GM12878 (cell line): ENCODE measurements at regions not wholly inside any gene's neighbourhood (a gene's known extent, or its start where the extent isn't known, plus 50 kb on each side); places are given as distances from the start of the nearest gene placed in this dataset.

Experiments used
- ATAC-seq: fragments of 200-7000 bp; cut with Tn5 transposase; 3 replicates; pipeline ENCODE4 v1.9.1; 2020; ENCODE audit warnings: mild to moderate bottlenecking, moderate library complexity
- BruUV-seq: library from RNA; stranded (reverse); fragments of 400-500 nt; replicated peaks from 2 replicates; lab custom pipeline; 2021; lab: Mats Ljungman, UMichigan
- CTCF ChIA-PET: fragments of 300-600 bp; sonication (Branson Sonifier 250); formaldehyde crosslinking; extraction: SDS; loops from one replicate; lab custom pipeline; 2021; ENCODE audit warnings: inconsistent platforms; lab: Yijun Ruan, JAX
- POLR2A ChIA-PET: fragments of 350-600 bp; formaldehyde crosslinking; extraction: SDS; loops from one replicate; lab custom pipeline; 2021; ENCODE audit warnings: inconsistent platforms; lab: Charles Lee
- RAD21 ChIA-PET: fragments of 300-600 bp; sonication (Branson Sonifier 250); formaldehyde crosslinking; loops from one replicate; lab custom pipeline; 2023; ENCODE audit warnings: antibody characterized with exemption; ENCODE audit not compliant: unreplicated experiment; lab: Charles Lee
- SMC1A ChIA-PET: fragments of 300-600 bp; sonication (Branson Sonifier 250); formaldehyde crosslinking; loops from one replicate; lab custom pipeline; 2023; ENCODE audit not compliant: unreplicated experiment, uncharacterized antibody; lab: Charles Lee
- DNase-seq: peaks from one replicate; pipeline ENCODE4 v3.0.0-alpha.2; 2011; ENCODE audit warnings: low read depth, low spot score
- FAIRE-seq: peaks from 3 replicates; lab custom pipeline; 2011; peaks lifted over from hg19 to GRCh38; lab: Jason Lieb, UNC
- H2AFZ ChIP-seq: 2 replicates; pipeline ENCODE4 v1.6.0; 2011; ENCODE audit warnings: low read depth, low read length, control low read depth; ENCODE audit not compliant: control insufficient read depth
- H3K27ac ChIP-seq: 2 replicates; pipeline ENCODE4 v1.5.1; 2011; ENCODE audit warnings: control low read depth; ENCODE audit not compliant: control insufficient read depth, insufficient read depth
- H3K27me3 ChIP-seq, 2 experiments: replicated peaks in 1 of 2; 2 replicates each; pipeline versions ENCODE4 v1.6.0 to v1.6.1; 2011; ENCODE audit warnings: low read length in 1 of 2; ENCODE audit not compliant: control insufficient read depth in 2 of 2, insufficient read depth in 2 of 2
- H3K36me3 ChIP-seq, 2 experiments: 2 replicates each; pipeline ENCODE4 v1.5.1; 2011; ENCODE audit warnings: low read length in 1 of 2; ENCODE audit not compliant: control insufficient read depth in 2 of 2, insufficient read depth in 2 of 2
- H3K4me1 ChIP-seq: 2 replicates; pipeline ENCODE4 v1.6.1; 2011; ENCODE audit warnings: mild to moderate bottlenecking, low read length, moderate library complexity, mixed read lengths; ENCODE audit not compliant: control insufficient read depth, insufficient read depth
- H3K4me2 ChIP-seq: 2 replicates; pipeline ENCODE4 v1.6.0; 2011; ENCODE audit warnings: control low read depth; ENCODE audit not compliant: control insufficient read depth, insufficient read depth
- H3K4me3 ChIP-seq: fragments of 200-600 bp; sonication (generic); 2 replicates; pipeline ENCODE4 v1.5.1; 2016
- H3K79me2 ChIP-seq: 2 replicates; pipeline ENCODE4 v1.6.0; 2011; ENCODE audit warnings: low read length; ENCODE audit not compliant: control insufficient read depth, insufficient read depth
- H3K9ac ChIP-seq: 2 replicates; pipeline ENCODE4 v1.8.0; 2011; ENCODE audit warnings: low read length, control low read depth, mixed read lengths; ENCODE audit not compliant: control insufficient read depth, insufficient read depth
- H3K9me3 ChIP-seq: replicated peaks from 3 replicates; pipeline ENCODE4 v1.5.1; 2011; ENCODE audit warnings: mild to moderate bottlenecking, low read length; ENCODE audit not compliant: control insufficient read depth, insufficient read depth
- H4K20me1 ChIP-seq: 2 replicates; pipeline ENCODE4 v1.6.0; 2011; ENCODE audit not compliant: control insufficient read depth, insufficient read depth
- BRCA1 ChIP-seq: IDR thresholded peaks from 2 replicates; pipeline ENCODE4 v1.6.1; 2011; ENCODE audit warnings: low read depth, low read length, improper control_type of control experiment
- CTCF ChIP-seq, 3 experiments: IDR thresholded peaks in 2 of 3; conservative IDR thresholded peaks in 1 of 3; 2 replicates each; pipeline ENCODE4 v1.5.1; 2011; ENCODE audit warnings: low read depth in 3 of 3, low read length in 3 of 3, mild to moderate bottlenecking in 3 of 3, control low read depth in 2 of 3, moderate library complexity in 2 of 3, inconsistent platforms in 1 of 3, mixed read lengths in 1 of 3; ENCODE audit not compliant: control insufficient read depth in 2 of 3, insufficient read depth in 1 of 3; ENCODE audit errors: extremely low read depth in 1 of 3
- FOXK2 ChIP-seq: fragments of 450-650 bp; IDR thresholded peaks from 2 replicates; pipeline ENCODE4 v1.6.1; 2017; ENCODE audit warnings: mild to moderate bottlenecking, moderate library complexity
- LARP7 ChIP-seq: fragments of 450-650 bp; IDR thresholded peaks from 2 replicates; pipeline ENCODE4 v1.6.1; 2017; ENCODE audit warnings: mild to moderate bottlenecking
- NRF1 ChIP-seq: conservative IDR thresholded peaks from 2 replicates; pipeline ENCODE4 v1.6.1; 2011; ENCODE audit warnings: mild to moderate bottlenecking, low read depth, low read length, improper control_type of control experiment
- PBX3 ChIP-seq: IDR thresholded peaks from 2 replicates; pipeline ENCODE4 v1.6.1; 2011; ENCODE audit warnings: mild to moderate bottlenecking, low read depth, low read length, moderate library complexity; ENCODE audit not compliant: insufficient replicate concordance
- STAT1 ChIP-seq: fragments of 450-650 bp; conservative IDR thresholded peaks from 2 replicates; pipeline ENCODE4 v1.6.1; 2014; ENCODE audit warnings: antibody characterized with exemption, mild to moderate bottlenecking
- TAF1 ChIP-seq: IDR thresholded peaks from 2 replicates; pipeline ENCODE4 v1.6.1; 2011; ENCODE audit warnings: mild to moderate bottlenecking, low read depth, low read length, borderline replicate concordance
- TBL1XR1 ChIP-seq: IDR thresholded peaks from 2 replicates; pipeline ENCODE4 v1.6.1; 2012; ENCODE audit warnings: low read depth, low read length, improper control_type of control experiment
- ZBTB40 ChIP-seq: fragments of 450-650 bp; IDR thresholded peaks from 2 replicates; pipeline ENCODE4 v1.6.1; 2016; ENCODE audit warnings: mild to moderate bottlenecking, moderate library complexity, borderline replicate concordance
- ZSCAN29 ChIP-seq: fragments of 450-650 bp; IDR thresholded peaks from 2 replicates; pipeline ENCODE4 v1.6.1; 2017; ENCODE audit warnings: mild to moderate bottlenecking, moderate library complexity
- WGBS: methylation state at CpG from one replicate; pipeline ENCODE4 v1.1.6; 2016; ENCODE audit warnings: low lambda C conversion rate; ENCODE audit not compliant: insufficient replicate concordance, insufficient coverage; ENCODE audit errors: missing lambda C conversion rate; 5-methylcytosine and 5-hydroxymethylcytosine counted together
- in situ Hi-C: fragments of 300-500 bp; cut with MboI; formaldehyde crosslinking; loops from 9 replicates; pipeline ENCODE4 v1.14.3; 2018; ENCODE audit warnings: mixed read lengths
- intact Hi-C: fragments of 100-400 bp; cut with micrococcal nuclease; formaldehyde crosslinking; loops from one replicate; pipeline ENCODE4 v1.14.2; 2022; ENCODE audit not compliant: unreplicated experiment
- TF ChIP-seq, protein P1 (sequence below): fragments of 450-650 bp; formaldehyde crosslinking; IDR thresholded peaks from 2 replicates; pipeline ENCODE4 v1.4.0; 2022; ENCODE audit warnings: mild to moderate bottlenecking, moderate library complexity
- TF ChIP-seq, protein P2 (sequence below): fragments of 450-650 bp; IDR thresholded peaks from 2 replicates; pipeline ENCODE4 v1.6.1; 2017; ENCODE audit warnings: borderline replicate concordance

- Histone ChIP-seq H3K9ac (no peak overlapping the region), H3K36me3 (no peaks in the 10 kb centered on the region), H3K4me3 (no peak overlapping the region), H3K27ac (no peak overlapping the region), H3K79me2 (no peaks in the 10 kb centered on the region), H4K20me1 (no peaks in the 10 kb centered on the region), H3K9me3 (no peaks in the 10 kb centered on the region), H2AFZ (no peak overlapping the region), H3K4me1 (no peaks in the 10 kb centered on the region), H3K27me3 (no peaks in the 10 kb centered on the region), H3K4me2 (no peak overlapping the region)
- in situ Hi-C loops (no loop called here), intact Hi-C loops (loop anchor here (10.0 kb wide), 1 partner anchor 55 kb away; no protein-coding TSS in a partner anchor)
- FAIRE-seq (no peak), ATAC-seq (no peak), DNase-seq (no peak)
- ChIA-PET SMC1A (interaction anchor here (0.5 kb wide), 1 partner anchor 101 kb away, joined by 3 read pairs; no protein-coding TSS in a partner anchor), CTCF (interaction anchor here (0.7 kb wide), 1 partner anchor 631 kb away, joined by 3 read pairs; no protein-coding TSS in a partner anchor), RAD21 (no interaction called here), POLR2A (no interaction called here)
- 8% methylated on average over 7 of the region's 7 CpGs for WGBS
- no TSS peak for BruUV-seq
- TF ChIP-seq BRCA1 (no peak), LARP7 (no peak), TAF1 (no peak), NRF1 (no peak), CTCF (IDR thresholded peaks at IDR 0.05 in 2 of 3, conservative IDR thresholded peaks at IDR 0.05 in 1 of 3; ENCODE audit: control insufficient read depth in 2 of 3, extremely low read depth in 1 of 3, insufficient read depth in 1 of 3, low read depth in 3 of 3, low read length in 3 of 3) (no peak), STAT1 (no peak), TBL1XR1 (no peak), PBX3 (no peak), ZSCAN29 (no peak), ZBTB40 (no peak), FOXK2 (no peak)
- TF ChIP-seq, protein P1, sequence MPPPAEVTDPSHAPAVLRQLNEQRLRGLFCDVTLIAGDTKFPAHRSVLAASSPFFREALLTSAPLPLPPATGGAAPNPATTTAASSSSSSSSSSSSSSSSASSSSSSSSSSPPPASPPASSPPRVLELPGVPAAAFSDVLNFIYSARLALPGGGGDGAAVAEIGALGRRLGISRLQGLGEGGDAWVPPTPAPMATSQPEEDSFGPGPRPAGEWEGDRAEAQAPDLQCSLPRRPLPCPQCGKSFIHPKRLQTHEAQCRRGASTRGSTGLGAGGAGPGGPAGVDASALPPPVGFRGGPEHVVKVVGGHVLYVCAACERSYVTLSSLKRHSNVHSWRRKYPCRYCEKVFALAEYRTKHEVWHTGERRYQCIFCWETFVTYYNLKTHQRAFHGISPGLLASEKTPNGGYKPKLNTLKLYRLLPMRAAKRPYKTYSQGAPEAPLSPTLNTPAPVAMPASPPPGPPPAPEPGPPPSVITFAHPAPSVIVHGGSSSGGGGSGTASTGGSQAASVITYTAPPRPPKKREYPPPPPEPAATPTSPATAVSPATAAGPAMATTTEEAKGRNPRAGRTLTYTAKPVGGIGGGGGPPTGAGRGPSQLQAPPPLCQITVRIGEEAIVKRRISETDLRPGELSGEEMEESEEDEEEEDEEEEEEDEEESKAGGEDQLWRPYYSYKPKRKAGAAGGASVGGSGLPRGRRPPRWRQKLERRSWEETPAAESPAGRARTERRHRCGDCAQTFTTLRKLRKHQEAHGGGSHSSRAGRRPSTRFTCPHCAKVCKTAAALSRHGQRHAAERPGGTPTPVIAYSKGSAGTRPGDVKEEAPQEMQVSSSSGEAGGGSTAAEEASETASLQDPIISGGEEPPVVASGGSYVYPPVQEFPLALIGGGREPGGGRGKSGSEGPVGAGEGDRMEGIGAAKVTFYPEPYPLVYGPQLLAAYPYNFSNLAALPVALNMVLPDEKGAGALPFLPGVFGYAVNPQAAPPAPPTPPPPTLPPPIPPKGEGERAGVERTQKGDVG (CRISPR knock-in tag), result no peak
- TF ChIP-seq, protein P2, sequence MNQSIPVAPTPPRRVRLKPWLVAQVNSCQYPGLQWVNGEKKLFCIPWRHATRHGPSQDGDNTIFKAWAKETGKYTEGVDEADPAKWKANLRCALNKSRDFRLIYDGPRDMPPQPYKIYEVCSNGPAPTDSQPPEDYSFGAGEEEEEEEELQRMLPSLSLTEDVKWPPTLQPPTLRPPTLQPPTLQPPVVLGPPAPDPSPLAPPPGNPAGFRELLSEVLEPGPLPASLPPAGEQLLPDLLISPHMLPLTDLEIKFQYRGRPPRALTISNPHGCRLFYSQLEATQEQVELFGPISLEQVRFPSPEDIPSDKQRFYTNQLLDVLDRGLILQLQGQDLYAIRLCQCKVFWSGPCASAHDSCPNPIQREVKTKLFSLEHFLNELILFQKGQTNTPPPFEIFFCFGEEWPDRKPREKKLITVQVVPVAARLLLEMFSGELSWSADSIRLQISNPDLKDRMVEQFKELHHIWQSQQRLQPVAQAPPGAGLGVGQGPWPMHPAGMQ, result no peak
Observed at GRCh38 chr11:121869478-121869877, 246.5 kb downstream of the BLID start.
